ENCODE measurements at regions not wholly inside any gene's neighbourhood (a gene's known extent, or its start where the extent isn't known, plus 50 kb on each side); places are given as distances from the start of the nearest gene placed in this dataset.

DNA sequence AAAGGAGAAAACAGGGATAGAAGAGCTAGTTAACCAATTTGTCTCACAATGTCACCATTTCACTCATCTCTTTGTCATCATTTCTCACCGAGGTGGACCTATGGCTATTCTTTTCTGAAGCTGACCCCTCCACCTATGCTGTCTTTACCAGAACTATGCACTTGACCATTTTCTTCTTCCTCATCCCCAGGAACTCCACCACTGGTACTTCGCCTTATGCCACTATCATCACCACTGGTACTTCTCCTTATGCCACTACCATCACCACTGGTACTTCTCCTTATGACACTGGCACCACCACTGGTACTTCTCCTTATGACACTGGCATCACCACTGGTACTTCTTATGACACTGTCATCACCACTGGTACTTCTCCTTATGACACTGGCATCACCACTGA lies 745.8 kb upstream of the CHAC2 start (continued):
- TF ChIP-seq, protein P1, sequence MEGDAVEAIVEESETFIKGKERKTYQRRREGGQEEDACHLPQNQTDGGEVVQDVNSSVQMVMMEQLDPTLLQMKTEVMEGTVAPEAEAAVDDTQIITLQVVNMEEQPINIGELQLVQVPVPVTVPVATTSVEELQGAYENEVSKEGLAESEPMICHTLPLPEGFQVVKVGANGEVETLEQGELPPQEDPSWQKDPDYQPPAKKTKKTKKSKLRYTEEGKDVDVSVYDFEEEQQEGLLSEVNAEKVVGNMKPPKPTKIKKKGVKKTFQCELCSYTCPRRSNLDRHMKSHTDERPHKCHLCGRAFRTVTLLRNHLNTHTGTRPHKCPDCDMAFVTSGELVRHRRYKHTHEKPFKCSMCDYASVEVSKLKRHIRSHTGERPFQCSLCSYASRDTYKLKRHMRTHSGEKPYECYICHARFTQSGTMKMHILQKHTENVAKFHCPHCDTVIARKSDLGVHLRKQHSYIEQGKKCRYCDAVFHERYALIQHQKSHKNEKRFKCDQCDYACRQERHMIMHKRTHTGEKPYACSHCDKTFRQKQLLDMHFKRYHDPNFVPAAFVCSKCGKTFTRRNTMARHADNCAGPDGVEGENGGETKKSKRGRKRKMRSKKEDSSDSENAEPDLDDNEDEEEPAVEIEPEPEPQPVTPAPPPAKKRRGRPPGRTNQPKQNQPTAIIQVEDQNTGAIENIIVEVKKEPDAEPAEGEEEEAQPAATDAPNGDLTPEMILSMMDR (conservative IDR thresholded peaks at IDR 0.05; ENCODE audit: low read depth in 2 of 2) = no peak

DNA sequence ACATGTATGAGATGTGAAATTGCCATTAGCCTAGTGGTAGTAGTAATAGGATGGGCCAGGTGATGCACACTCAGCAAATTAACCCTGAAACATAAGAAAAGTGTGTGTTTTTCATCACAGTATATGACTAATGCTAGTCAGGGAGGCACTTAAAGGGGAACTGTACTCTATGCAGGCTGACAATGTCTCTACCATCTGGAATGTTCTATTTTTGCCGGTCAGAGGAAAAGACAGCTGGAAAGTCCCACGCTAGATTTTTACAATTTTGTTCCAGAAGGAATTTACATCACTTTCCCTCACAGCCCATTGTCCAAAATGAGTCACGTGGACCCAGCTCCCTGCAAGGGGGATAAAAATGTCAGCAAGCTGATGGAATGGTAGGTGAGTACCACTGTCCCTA lies 746.3 kb upstream of the CHAC2 start:
- Mint-ChIP-seq H3K27me3 (ENCODE audit: insufficient read depth, low read depth, poor library complexity) (no peaks in the 10 kb centered on the region), H3K9me3 (no peaks in the 10 kb centered on the region), H3K27ac (no peak overlapping the region), H3K4me1 (no peaks in the 10 kb centered on the region), H3K4me3 (no peak overlapping the region), H3K36me3 (ENCODE audit: low read depth) (no peaks in the 10 kb centered on the region)
- no peaks in the 10 kb centered on the region for H3K27me3 ChIP-seq (ENCODE audit: insufficient read depth)
- H3K79me2 ChIP-seq (replicated peaks; ENCODE audit: insufficient read depth) = no peaks in the 10 kb centered on the region
- no peaks in the 10 kb centered on the region for H3K4me1 ChIP-seq (ENCODE audit: insufficient read depth)
- DNase-seq (ENCODE audit: low spot score) = no peak
- ATAC-seq = no peak
- H3K36me3 ChIP-seq (ENCODE audit: insufficient read depth) = no peaks in the 10 kb centered on the region
- no peak overlapping the region for H2AFZ ChIP-seq
- H3K4me2 ChIP-seq = no peak overlapping the region
- no peaks in the 10 kb centered on the region for H3F3A ChIP-seq (replicated peaks; ENCODE audit: low read depth)
- no peak overlapping the region for H3K27ac ChIP-seq (ENCODE audit: low read depth)
- no peaks in the 10 kb centered on the region for H4K20me1 ChIP-seq (replicated peaks; ENCODE audit: insufficient read depth)
- no peak overlapping the region for H3K4me3 ChIP-seq
- no peaks in the 10 kb centered on the region for H3K9me2 ChIP-seq (ENCODE audit: insufficient read depth)
- TF ChIP-seq EZH2 (IDR thresholded peaks at IDR 0.05; ENCODE audit: low read depth, unreplicated experiment) (no peak), NANOG (IDR thresholded peaks at IDR 0.05; ENCODE audit: borderline replicate concordance) (no peak), ZNF331 (CRISPR knock-in tag; IDR thresholded peaks at IDR 0.05; ENCODE audit: low read depth) (no peak), JUNB (IDR thresholded peaks at IDR 0.05; ENCODE audit: unreplicated experiment) (no peak), POLR2AphosphoS5 (IDR thresholded peaks at IDR 0.05; ENCODE audit: low read depth) (no peak), CREB1 (CRISPR knock-in tag; IDR thresholded peaks at IDR 0.05; ENCODE audit: low read depth) (no peak), EZH2phosphoT487 (IDR thresholded peaks at IDR 0.05; ENCODE audit: unreplicated experiment) (no peak)
- TF ChIP-seq, protein P2, sequence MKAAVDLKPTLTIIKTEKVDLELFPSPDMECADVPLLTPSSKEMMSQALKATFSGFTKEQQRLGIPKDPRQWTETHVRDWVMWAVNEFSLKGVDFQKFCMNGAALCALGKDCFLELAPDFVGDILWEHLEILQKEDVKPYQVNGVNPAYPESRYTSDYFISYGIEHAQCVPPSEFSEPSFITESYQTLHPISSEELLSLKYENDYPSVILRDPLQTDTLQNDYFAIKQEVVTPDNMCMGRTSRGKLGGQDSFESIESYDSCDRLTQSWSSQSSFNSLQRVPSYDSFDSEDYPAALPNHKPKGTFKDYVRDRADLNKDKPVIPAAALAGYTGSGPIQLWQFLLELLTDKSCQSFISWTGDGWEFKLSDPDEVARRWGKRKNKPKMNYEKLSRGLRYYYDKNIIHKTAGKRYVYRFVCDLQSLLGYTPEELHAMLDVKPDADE (IDR thresholded peaks at IDR 0.05) = no peak
- TF ChIP-seq, protein P3, sequence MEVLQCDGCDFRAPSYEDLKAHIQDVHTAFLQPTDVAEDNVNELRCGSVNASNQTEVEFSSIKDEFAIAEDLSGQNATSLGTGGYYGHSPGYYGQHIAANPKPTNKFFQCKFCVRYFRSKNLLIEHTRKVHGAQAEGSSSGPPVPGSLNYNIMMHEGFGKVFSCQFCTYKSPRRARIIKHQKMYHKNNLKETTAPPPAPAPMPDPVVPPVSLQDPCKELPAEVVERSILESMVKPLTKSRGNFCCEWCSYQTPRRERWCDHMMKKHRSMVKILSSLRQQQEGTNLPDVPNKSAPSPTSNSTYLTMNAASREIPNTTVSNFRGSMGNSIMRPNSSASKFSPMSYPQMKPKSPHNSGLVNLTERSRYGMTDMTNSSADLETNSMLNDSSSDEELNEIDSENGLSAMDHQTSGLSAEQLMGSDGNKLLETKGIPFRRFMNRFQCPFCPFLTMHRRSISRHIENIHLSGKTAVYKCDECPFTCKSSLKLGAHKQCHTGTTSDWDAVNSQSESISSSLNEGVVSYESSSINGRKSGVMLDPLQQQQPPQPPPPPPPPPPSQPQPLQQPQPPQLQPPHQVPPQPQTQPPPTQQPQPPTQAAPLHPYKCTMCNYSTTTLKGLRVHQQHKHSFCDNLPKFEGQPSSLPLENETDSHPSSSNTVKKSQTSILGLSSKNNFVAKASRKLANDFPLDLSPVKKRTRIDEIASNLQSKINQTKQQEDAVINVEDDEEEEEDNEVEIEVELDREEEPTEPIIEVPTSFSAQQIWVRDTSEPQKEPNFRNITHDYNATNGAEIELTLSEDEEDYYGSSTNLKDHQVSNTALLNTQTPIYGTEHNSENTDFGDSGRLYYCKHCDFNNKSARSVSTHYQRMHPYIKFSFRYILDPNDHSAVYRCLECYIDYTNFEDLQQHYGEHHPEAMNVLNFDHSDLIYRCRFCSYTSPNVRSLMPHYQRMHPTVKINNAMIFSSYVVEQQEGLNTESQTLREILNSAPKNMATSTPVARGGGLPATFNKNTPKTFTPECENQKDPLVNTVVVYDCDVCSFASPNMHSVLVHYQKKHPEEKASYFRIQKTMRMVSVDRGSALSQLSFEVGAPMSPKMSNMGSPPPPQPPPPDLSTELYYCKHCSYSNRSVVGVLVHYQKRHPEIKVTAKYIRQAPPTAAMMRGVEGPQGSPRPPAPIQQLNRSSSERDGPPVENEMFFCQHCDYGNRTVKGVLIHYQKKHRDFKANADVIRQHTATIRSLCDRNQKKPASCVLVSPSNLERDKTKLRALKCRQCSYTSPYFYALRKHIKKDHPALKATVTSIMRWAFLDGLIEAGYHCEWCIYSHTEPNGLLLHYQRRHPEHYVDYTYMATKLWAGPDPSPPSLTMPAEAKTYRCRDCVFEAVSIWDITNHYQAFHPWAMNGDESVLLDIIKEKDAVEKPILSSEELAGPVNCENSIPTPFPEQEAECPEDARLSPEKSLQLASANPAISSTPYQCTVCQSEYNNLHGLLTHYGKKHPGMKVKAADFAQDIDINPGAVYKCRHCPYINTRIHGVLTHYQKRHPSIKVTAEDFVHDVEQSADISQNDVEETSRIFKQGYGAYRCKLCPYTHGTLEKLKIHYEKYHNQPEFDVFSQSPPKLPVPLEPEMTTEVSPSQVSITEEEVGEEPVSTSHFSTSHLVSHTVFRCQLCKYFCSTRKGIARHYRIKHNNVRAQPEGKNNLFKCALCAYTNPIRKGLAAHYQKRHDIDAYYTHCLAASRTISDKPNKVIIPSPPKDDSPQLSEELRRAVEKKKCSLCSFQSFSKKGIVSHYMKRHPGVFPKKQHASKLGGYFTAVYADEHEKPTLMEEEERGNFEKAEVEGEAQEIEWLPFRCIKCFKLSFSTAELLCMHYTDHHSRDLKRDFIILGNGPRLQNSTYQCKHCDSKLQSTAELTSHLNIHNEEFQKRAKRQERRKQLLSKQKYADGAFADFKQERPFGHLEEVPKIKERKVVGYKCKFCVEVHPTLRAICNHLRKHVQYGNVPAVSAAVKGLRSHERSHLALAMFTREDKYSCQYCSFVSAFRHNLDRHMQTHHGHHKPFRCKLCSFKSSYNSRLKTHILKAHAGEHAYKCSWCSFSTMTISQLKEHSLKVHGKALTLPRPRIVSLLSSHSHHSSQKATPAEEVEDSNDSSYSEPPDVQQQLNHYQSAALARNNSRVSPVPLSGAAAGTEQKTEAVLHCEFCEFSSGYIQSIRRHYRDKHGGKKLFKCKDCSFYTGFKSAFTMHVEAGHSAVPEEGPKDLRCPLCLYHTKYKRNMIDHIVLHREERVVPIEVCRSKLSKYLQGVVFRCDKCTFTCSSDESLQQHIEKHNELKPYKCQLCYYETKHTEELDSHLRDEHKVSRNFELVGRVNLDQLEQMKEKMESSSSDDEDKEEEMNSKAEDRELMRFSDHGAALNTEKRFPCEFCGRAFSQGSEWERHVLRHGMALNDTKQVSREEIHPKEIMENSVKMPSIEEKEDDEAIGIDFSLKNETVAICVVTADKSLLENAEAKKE (CRISPR knock-in tag; IDR thresholded peaks at IDR 0.05) = no peak
- TF ChIP-seq, protein P1 (conservative IDR thresholded peaks at IDR 0.05; ENCODE audit: low read depth in 2 of 2) = no peak
- TF ChIP-seq, protein P4, sequence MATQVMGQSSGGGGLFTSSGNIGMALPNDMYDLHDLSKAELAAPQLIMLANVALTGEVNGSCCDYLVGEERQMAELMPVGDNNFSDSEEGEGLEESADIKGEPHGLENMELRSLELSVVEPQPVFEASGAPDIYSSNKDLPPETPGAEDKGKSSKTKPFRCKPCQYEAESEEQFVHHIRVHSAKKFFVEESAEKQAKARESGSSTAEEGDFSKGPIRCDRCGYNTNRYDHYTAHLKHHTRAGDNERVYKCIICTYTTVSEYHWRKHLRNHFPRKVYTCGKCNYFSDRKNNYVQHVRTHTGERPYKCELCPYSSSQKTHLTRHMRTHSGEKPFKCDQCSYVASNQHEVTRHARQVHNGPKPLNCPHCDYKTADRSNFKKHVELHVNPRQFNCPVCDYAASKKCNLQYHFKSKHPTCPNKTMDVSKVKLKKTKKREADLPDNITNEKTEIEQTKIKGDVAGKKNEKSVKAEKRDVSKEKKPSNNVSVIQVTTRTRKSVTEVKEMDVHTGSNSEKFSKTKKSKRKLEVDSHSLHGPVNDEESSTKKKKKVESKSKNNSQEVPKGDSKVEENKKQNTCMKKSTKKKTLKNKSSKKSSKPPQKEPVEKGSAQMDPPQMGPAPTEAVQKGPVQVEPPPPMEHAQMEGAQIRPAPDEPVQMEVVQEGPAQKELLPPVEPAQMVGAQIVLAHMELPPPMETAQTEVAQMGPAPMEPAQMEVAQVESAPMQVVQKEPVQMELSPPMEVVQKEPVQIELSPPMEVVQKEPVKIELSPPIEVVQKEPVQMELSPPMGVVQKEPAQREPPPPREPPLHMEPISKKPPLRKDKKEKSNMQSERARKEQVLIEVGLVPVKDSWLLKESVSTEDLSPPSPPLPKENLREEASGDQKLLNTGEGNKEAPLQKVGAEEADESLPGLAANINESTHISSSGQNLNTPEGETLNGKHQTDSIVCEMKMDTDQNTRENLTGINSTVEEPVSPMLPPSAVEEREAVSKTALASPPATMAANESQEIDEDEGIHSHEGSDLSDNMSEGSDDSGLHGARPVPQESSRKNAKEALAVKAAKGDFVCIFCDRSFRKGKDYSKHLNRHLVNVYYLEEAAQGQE (IDR thresholded peaks at IDR 0.05; ENCODE audit: unreplicated experiment) = no peak

Measured in GM23338 (cell line).